Activated T-cell treated with anti-CD3 and anti-CD28 coated beads for 24 hours (primary cell): ENCODE measurements at regions not wholly inside any gene's neighbourhood (a gene's known extent, or its start where the extent isn't known, plus 50 kb on each side); places are given as distances from the start of the nearest gene placed in this dataset.

ENCODE experiments used
- DNase-seq: peaks from one replicate; pipeline ENCODE4 v3.0.0-alpha.2; 2020; ENCODE audit warnings: low read depth

DNA sequence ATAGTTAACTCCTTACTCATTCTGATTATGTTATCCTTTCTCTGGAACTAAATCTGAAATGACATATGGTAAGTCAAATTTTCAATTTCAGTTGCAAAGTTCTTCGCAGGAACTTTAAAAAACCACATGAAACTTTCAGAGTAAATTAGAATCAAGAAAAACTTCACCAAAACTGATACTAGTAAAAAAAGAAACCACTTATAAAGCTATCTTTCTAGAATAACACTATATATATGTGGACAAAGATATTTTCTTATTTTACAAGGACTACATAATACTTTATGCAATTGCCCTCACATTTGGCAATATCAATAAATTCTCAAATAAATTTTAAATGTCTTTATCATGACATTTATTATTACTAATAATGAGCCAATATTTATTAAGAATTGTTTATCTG lies 1847.1 kb upstream of the NUDT12 start:
- no peak for DNase-seq

DNA sequence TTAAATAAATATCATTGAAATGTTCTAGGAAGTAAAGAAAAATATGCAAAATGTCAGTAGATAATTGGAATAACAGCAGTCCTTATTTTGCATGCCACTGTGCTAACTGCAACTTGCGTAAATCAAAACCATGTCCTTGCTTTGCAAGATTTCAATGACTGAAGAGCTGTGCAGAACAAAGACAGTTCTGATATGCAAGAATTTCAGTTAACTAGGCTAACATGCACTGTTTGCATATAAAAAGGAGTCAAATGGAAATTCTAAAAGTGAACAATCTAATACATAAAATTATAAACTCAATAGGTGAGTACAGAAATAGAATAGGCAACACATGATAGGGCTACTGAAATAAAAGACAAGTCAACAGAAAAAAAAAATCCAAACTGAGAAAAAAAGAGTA lies 1844.6 kb upstream of the NUDT12 start:
- no peak for DNase-seq

DNA sequence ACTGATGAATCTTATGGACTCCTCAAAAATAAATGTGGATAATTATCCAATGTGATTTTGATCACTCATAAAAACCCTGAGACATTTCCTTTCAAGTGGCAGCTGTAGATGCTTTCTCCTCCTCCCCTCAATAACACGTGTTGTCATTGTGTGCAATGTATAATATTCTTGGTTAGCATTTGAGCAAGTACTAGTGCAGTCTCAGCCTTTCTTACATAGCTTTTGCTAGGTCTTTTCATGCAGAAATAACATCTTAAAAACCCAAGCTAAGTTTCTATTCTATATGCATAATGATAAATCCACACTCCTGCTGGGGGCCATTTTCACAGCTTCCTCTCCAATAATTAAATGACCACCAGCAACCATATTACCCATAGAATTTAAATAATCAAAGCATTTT lies 1835.2 kb upstream of the NUDT12 start:
- no peak for DNase-seq

DNA sequence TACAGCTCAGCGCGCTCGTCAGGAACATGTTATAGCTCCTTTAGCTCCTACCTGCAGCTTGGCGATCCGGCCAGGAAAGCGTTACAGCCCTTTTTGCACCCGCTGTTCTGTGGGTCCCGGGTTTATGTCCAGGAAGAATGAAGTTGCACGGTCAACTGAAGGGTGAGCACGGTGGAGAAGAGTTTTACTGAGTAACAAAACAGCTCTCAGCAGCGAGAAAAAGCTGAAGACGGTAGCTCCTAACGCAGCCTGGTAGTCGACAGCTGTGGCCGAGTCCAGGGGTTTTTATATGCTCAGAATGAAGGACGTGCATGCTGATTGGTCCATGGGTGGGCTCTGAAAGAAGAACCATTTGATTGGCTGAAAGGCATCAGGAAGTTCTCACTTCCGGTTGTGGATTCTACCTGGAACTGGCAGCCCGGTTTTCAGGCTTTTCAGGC lies 1830.1 kb upstream of the NUDT12 start:
- no peak for DNase-seq

DNA sequence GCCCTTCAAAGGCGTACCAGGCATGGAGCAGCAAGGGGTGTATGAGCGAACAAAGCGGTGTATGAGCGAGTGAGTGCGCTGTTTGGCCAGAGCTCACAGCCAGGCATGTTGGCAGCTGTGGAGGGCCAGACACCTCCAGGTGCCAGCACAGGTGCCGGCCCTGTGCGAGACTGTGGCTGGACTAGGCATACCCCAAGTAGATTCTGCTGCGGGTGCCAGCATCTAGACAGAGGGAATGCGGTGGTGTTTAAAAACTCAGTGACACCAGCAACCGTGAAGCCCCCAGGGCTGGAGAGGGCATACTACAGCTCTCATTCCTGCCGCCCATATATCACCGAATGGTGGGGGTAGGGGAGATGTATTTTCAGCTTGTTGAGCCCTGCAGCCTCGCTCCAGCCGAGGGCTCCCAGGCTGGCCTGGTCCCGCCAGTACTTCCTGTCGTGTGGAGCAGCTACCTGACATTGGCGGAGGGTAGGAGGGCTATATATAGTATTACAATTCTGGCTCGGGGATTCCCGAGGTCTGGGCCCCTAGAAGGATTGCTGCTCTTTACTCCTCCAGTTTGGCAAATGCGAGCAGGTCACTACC lies 1829.6 kb upstream of the NUDT12 start:
- no peak for DNase-seq

DNA sequence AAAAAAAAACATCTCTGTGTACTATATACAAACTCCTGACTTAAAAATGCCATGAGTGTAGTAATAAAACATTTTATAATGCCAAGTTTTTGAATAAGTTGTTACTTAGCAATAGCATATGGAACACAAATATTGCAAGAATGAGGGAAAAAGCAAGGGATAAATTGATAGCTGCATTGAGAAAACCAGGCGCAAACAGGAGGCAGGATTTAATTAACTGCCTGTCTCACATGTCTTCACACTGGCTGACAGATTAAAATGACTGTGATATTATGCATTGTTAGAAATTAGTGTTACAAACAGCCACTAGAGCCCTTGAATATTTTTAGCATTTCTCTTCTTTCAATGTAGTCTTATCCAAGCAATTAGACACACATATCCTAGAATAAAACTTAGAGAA lies 1817.5 kb upstream of the NUDT12 start:
- DNase-seq = no peak

DNA sequence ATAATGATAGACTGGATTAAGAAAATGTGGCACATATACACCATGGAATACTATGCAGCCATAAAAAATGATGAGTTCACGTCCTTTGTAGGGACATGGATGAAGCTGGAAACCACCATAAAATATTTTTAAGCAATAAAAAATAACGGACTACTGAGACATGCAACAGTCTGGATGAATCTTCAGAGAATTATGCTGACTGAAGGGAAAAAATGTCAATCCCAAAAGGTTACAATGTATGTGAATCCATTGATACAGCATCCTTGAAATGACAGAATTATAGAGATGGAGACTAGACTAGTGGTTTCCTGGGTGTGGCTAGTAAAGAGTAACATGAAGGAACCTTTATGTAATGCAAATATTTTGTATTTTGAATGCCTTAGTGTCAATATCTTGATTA lies 1808.6 kb upstream of the NUDT12 start:
- DNase-seq = no peak

DNA sequence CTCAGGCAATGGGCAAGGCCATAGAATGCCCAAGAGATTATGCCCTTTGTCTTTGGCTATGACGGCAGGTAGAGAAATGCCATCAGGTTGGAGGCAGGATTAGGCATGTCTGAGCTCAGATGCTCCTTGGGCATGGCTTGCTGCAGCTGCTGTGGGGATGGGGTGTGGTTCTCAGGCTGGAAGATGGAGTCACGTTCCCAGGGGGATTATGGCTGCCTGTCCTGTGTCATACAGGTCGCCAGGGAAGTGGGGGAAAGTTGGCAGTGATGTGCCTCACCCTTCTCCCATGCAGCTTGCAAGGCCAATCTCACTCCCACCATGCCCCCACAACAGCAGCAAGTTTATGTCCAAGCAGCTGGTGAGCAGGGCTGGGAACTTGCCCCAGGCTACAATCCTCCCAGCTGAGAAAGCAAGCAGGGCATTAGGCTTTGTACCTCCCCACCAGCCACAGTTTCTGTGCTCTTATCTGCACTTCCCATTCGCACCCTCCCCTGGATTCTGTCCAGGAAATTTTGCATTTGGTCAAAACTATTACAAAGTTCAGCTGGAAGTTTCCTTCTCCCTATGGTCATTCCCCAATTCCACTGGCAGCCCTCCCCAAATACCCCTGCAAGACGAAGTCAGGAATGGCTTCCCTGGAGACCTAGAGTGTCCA lies 1788.0 kb upstream of the NUDT12 start:
- DNase-seq = no peak

DNA sequence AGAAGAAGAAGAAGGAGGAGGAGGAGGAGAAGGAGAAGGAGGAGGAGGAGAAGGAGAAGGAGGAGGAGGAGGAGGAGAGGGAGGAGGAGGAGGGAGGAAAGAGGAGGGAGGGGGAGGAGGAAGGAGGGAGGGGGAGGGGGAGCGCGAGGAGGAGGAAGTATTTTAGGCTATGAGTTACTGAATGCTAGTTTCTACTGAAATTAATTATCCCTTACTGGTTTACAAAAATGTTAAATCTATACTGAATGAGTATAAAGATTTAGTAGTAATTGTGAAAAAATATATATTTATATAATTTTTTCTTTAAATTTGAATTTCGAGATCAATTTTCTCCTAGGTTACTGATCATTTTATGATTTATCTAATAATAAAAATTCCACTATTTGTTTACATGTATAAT lies 1769.0 kb upstream of the NUDT12 start:
- DNase-seq = no peak

DNA sequence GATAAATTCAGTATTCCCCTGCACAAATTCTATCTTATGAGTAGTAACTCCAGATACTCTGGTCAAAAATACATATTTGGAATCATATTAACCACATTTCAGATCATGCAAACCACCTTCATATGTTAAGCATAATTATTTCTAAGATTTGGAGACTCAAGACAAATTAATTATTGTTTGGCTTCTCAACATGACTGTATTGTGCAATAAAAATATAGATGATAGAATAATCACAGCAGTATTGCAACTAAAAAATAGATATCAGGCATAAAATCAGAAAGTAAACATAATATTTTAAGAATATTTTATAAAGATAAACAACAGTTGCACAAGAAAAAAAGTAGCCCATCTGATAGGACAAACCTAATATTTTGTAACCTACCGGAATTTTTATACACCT lies 1767.6 kb upstream of the NUDT12 start:
- DNase-seq = no peak

DNA sequence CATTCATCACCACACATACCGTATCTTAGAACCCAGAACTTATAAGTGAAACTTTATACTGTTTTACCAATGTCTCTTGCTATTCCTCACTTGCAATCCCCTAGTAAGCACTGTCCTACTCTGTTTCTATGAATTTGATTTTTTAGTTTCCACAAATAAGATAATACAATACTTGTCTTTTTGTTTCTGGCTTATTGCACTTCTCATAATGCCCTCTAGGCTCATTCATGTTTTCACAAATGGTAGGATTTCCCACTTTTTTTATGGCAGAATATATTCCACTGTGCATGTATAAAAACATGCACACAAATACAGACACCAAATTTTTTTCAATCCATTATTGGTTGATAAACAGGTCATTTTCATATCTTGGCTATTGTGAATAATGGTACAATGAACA lies 1742.3 kb upstream of the NUDT12 start:
- DNase-seq = no peak

DNA sequence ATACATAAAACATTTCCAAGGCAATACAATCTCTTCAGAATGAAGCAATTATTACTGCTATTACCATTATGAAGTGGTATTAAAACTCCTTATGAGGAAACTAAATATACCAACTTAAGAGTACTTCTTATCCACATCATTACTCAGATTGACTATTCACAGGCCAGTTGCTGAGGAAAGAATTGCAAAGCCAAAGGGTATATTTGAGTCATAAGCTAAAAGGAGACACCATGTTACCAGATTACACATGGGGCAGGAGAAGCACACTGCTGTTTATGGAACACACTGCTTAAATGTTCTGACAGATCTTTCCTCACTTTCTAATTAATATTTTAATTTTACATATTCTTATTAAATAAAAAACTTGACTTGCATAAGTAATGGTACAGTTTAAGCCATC lies 1726.4 kb upstream of the NUDT12 start:
- DNase-seq = no peak

DNA sequence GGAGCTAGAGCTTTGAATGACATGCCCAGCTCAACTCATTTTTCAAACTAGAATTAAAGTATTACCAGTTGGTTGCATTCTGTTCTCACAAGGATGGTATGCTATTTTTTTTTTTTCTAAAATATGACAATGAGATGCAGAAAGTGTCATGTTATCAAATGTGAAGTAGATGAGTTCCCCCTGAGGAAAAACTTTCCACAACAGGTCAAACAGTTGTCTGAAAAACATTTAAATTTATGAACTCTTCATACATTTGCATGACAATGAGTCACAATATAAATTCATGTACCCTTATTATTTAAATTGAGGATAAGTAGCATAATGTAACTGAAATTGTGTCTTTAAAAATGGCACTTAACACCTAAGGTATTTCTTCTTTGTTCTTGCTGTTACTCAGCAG lies 1720.5 kb upstream of the NUDT12 start:
- no peak for DNase-seq

DNA sequence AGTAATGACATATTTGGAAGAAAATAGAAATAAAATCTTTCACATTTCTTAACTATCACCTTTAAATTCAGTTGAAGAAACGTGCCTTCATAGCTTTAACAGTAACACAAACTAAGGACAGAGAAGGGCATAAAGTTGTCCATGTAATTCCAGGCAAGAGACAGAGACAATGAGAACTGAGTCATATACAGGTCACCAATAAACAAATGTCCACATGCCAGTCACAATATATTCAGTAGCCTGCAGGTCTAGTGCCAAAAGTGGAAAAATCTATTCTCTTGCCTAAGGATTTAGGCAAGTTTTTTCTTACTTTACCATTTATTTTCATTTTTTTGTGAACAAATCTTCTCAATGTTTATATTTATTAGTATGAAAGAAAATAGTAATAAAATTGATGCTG lies 1711.5 kb upstream of the NUDT12 start:
- no peak for DNase-seq

DNA sequence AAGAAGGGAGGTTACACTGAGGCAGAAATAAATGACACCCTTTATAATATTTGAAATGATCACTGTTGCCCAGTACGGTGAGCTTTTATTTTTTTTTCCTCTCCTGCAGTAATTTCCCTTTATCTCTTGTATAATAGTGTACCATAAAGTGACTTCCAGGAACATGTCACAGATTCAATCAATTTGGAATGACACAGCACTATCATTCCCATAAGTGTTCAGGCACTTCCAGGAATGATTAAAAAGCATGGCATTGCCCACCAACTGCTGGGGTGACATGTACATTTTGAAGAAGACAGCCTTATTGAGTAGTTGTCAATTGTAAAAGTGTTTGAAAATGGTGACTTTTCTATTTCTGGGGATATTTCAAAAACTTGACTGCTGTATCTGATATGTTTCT lies 1700.9 kb upstream of the NUDT12 start:
- DNase-seq = no peak

DNA sequence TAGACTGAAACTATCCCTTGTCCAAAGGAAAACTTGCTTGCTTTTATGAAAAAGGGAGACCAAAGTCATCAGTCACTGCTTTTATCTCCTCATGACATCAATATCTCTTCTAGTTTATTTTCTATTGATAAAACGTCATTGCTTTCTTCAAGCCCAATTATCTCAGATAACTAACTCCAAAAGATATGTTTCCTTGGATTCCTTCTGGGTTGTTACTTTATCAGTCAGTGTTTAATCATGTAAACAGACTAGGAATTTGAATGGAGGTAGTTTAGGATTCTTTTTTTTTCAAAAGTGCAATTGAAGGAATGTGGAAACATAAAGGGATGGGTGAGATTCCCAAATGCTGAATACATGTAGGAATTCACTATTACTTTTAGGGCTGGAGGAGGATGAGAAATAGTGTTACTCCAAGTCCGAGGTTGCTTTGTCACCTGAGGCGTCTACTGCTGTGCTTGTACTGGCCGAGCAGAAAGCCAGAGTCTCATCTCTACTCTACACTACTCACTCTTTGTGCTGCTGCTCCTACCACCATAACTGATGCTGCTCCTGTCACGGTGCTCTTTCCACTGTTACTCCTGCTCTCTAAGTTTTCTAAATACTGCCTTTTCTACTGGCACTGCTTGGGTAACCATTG lies 1697.1 kb upstream of the NUDT12 start:
- DNase-seq = no peak

DNA sequence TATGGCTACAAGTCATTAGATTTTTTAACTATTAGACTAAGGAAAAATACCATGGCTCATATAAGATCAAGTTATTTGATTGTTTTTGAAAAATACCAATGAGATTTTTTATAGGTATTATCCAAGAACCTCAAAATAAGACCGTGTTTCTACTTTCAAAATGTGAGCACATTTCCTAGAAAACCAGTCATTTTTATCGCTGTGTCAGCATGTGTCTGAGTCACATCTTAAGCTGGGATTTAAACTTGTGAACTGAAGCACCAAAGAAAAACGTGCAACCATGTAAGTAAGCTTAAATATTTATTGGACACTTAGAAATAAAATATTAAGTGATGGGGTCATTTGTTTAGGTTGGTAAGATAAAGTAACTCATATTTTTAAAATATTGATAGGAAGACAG lies 1676.0 kb upstream of the NUDT12 start:
- no peak for DNase-seq

DNA sequence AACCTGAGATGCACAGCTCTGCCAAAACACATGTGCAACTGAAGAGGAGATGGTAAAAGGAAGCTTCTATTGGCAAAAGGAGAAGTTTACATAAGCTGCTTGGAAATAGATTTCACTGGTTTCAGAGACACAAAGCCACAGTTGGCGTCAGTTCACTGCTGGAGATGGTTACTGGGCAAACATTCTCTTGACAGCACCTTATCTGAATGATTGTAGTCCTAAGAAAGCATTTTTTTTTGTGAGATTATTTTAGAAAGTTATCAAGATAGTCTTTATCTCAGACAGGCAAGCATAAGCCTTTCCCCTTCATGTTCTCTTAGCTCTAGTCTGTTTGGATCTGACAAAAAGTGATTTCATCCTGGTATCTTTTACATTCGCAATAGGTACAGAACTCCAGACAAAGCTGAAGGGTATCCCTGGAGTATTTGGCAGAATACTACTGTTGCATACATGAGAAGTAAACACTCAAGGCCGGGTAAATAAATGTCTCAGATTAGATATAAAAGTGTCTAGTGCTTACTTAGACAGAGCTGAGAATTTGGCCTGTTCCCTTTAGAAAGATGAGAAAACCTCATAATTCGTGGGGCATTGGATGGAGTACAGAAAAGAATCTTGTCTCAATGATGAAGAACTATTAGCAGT lies 1668.0 kb upstream of the NUDT12 start:
- no peak for DNase-seq

DNA sequence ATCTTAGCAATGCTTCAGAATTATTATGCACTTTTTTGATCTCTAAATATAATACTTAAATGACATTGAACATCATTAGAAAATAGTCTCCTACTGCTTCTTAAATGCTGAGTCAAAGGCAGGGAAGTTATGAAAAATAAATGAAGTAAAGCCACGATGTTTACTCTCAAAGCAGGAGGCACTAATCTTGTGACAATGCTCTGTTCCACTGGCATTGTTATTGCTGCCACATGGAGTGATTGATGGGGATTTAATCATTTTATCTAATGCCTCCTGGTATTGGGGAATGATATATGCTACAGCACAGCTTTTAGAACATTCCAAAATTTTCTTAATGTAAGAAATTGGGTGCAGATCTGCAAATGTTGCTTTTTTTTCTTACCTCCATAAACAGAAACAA lies 1655.4 kb upstream of the NUDT12 start:
- DNase-seq = no peak

DNA sequence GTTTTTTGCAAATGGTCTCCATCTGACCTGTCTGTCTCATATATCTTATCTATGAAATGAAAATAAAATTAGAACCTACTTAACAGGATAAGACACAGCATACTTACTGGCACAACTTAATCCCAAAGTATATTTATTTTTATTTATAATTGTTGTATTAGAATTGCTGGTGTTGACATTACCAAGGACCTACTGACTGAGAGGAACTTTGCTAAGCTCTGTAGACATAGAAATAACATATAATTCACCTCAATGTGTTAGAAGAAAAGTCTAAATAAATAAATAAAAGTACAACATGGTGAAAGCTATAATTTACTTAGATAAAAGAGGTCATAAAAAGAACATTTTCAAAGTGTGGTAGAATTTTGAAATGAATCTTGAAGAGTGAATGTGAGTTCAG lies 1650.5 kb upstream of the NUDT12 start:
- DNase-seq = no peak

DNA sequence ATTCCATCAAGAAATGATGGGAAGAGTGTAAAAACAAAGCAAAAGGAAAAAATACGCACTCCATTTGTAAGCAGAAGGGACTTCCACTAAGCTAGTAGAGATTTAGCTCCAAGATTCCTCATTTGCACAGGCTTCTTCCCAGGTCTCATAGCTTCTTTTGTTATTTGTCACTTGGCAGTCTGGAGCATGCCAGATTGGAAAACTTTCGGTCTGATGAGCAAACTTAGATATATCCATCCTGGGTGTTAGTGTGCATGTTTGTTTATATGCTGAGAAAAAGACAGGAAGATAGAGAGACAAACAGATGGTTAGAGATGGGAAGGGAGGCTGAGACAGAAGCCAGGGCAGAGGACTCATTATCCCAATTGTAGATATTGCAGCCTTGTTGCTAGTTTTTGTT lies 1644.5 kb upstream of the NUDT12 start:
- DNase-seq = no peak

DNA sequence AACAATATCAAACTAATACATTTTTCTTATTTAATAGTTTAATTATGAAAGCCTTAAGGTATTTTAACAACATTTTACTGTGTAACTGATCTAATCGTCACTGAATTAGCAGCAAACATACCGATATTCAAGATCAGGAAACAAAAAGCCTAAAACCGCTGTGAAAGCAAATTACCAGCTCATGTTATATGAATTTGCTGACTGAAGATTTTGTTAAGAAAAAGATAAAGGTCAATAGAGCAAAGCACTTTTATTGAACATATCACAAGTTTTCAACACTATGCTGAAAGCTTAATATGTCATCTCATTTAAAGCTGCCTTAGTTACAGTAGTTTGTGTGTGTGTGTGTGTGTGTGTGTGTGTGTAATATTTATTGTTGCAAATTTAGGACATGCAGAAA lies 1634.9 kb upstream of the NUDT12 start:
- no peak for DNase-seq

DNA sequence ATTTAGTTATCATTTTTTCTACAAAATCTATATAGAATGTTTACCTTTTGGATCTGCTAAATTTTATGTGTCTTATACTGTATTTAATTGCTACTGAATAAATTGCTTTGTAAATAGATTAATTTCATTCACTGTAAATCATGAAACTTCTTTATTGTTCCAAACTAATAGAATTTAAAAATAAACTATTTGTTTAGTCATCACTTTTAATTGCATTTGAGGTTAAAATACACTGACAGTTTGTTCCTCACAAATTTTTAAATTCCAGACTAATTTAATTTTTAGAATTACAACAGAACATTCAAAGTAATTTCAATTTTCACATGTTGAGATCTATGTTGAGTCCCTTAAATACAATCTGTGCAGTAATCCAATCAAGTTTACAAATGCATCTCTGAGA lies 1633.2 kb upstream of the NUDT12 start:
- no peak for DNase-seq
